Anterior cingulate cortex (tissue), 58 donors: ENCODE measurements at regions not wholly inside any gene's neighbourhood (a gene's known extent, or its start where the extent isn't known, plus 50 kb on each side); places are given as distances from the start of the nearest gene placed in this dataset.
"Not testable (repeated sequence)": the region's sequence is repeated elsewhere in the genome, so short reads cannot be mapped to it uniquely, and the experiment has no call there.

ENCODE experiments used
- DNase-seq, 58 donors: peaks; one replicate each; lab custom pipeline; 2025; lab: John Stamatoyannopoulos, UW

DNA sequence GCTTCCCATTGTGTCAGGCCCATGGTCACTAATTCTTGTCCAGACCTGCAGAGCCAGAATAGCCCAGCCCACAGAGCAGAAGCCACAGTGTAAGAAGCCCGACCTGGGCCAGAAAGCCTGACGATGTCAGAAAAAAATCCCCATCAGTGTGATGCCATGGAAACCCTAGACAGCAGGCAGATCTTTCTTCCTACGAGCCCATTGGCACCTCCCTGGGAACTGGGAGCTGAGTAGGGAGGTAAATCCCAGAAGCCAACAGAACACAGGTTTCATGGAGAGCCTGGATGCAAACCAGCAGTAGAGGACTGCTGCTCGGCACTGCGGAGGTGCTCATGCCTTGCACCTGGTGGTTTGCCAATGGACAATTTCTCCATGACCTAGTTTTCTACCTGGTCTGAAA, 82.2 kb upstream of the SLC22A16 start:
- peak in 15 of 58 donors; percentile 17 to 68 (median 30) for DNase-seq

DNA sequence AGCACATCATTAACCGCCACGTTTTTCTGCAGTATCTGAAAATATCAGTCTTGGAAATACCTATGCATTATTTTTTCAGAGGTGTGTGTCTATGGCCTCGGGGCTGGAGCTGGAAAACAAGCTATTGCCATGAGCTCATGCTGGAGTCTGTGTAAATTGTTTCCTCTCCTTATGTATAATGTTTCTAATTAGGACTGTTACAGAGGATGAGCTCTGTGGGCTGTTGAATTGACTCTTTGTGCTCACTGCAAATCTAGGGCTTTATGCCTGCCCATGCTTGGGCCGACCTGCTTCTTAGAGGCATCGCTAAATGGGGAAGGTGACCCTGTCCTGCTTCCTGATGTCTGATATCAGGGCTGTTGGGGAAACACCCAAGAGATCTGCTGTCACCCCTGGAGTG, 80.8 kb upstream of the SLC22A16 start:
- peak in 7 of 58 donors; percentile 12 to 57 (median 30) for DNase-seq

DNA sequence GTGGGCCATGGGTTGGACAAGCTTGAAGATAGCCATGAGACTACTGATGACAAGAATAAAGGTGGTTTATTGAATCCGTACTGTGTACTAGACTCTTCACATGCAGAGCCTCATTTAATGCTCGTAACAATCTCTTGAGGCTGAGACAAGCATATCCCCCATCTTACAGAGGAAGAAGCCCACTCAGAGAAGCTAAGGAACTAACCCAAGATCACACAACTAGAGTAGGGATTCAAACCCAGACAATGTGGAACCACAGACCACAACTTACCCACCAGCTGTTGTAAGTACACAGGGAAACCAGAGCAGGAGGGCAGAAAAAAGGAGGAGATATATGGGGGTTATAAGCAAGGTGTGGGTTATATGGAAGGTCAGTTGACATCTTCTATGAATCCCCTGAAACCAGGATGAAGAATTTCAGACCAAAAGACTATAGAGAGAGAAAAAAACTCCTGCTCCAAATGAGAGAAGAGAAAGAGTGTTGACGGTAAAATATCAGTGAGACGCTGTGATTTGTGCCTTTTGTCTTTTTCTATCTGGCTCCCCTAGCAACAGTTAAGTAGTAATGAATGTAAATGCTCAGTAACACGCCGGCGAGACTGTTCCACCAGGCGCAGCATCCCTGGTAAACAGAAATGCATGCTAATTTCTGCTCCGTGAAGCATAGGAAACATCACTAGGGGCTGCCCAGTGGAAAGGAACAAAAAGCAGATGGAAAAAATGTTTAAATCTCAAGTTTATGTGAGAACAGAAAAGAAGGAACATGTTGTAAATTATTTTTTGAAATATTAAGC, 80.1 kb upstream of the SLC22A16 start:
- DNase-seq = peak in 11 of 58 donors; percentile 14 to 39 (median 25)

DNA sequence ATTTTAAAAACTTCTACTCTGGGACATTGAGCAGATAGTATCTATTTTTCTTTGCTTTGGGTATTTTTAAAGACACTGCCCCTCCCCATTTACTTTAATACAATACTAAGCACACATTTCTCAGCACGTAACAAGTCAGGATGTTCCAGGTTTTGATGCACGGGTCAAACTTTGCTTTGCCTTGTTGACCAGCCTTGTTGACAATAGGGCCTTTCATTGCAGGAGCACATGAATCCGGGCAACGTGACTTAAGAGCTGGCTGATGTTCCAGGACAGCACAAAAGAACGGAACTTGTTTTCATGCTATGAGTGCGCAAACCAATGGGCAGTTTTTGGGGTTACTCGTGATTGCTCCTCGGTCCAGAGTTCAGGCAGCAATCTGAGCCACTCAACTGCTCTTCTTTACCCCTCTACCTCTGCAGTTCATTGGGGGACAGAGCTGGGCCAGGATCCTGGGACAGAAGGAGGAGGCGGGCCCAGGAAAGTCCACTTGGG, 78.6 kb upstream of the SLC22A16 start:
- peak in 53 of 58 donors; percentile 12 to 92 (median 70) for DNase-seq

DNA sequence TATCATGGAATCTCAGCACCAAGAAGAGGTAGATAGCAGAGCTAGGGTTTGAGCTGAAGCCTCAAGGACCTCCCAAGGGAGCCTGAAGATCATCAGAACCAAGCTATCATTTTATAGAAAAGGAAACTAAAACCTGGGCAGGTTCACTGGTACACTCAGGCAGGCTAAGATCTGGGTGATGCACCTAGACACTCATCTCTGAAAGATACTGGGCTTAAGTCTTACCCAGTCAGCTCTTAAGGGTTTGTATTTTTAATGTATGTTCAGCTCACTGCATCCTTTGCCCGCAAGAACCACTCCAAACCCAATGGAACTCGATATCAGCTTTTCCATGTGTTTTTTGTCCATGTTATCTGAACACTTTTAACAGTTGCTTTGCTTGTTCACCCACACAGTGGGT, 78.0 kb upstream of the SLC22A16 start:
- DNase-seq = no peak

DNA sequence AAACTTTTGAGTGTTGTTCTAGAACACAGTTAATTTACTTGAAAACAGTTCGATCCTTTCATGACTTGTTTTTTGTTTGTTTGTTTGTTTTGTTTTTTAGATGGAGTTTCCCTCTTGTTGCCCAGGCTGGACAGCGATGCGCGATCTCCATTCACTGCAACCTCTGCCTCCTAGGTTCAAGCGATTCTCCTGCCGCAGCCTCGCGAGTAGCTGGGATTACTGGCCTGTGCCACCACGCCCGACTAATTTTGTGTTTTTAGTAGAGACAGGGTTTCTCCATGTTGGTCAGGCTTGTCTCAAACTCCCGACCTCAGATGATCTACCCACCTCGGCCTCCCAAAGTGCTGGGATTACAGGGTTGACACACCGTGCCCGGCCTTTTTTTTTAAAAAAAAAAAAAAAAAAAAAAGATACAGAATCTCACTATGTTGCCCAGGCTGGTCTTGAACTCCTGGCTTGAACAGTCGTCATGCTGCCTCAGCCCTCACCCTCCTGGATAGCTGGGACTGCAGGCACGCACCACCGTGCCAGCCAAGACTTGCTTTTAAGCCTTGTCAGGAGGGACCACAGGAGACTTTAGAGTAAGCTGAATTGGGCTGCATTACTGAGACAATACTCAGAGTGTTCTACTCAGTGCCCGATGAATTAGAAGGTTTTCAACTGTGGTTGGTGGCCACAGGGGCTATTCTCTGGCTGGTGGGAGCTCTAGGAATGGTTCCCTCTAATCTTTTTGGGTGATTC, 76.7 kb upstream of the SLC22A16 start:
- no peak for DNase-seq

DNA sequence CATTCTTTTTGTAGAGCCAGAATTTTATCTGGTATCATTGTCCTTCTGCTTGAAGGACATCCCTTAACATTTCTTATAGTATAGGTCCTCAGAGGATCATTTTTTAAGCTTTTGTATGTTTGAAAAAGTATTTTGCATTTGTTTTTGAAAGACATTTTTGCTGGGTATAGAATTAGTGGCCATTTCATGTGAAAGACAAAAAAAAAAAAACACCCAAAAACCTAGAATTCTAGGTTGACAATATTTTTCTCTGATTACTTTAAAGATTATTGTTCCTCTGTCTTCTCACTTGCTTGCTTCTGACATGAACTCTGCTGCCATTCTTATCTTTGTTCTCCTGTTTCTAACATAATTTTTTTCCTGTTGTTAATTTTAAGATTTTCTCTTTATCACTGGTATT, 75.7 kb upstream of the SLC22A16 start:
- no peak for DNase-seq

DNA sequence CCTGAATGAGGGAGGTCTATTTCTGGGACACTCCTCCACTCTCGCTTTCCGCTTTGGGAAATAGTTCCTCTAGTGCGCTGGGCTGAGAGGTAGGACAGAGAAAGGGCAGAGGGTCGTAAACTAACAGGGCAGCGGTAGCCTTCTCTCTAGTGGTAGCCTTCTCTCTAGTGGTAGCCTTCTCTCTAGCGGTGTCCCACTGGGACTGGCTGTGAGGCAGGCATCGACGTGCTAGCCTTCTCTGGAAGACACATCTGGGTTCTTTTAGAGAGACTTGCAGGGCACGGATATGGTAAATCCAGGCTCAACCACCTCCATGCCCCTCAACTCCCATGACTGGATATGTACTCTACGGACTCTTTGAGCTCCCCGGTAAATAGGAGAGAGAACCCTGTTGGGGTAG, 74.7 kb upstream of the SLC22A16 start:
- DNase-seq = no peak

DNA sequence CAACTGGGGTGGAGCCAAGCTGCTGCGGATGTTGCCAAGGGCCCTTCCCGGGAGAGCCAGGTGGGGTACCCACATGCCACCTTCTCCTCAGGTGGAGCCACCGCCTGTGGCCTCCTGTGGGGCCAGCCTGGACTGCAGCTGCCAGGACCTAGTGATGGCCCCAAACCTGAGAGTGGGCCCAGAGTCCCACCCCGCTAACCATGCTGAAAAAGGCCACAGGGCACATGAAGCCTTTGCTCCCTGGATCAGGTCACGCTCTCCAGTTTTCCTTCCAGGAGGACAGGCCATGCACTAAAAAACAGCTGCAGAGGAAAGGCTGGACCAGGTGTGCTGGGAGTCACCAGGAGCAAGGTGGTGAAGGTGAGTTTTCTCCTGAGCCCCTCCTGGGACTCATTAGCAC, 73.9 kb upstream of the SLC22A16 start:
- DNase-seq = no peak

DNA sequence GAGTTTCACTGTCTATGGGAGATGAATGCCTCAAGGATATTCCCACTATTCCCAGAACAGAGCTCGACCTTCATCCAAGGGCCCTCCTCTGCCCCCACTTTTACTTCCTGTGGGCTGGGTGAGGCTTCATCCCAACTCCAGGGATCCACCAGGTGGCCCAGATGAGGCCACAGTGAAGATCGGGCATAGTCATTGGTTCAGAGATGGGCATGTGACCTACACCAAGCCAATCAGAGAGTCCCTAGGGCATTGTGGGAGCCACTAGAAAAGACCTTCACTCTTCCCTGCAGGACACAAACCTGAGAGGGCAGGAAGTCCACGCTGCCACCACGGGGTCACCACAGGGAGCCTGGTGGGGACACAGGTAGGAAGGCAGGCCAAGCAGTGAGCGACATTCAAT, 72.9 kb upstream of the SLC22A16 start:
- no peak for DNase-seq

DNA sequence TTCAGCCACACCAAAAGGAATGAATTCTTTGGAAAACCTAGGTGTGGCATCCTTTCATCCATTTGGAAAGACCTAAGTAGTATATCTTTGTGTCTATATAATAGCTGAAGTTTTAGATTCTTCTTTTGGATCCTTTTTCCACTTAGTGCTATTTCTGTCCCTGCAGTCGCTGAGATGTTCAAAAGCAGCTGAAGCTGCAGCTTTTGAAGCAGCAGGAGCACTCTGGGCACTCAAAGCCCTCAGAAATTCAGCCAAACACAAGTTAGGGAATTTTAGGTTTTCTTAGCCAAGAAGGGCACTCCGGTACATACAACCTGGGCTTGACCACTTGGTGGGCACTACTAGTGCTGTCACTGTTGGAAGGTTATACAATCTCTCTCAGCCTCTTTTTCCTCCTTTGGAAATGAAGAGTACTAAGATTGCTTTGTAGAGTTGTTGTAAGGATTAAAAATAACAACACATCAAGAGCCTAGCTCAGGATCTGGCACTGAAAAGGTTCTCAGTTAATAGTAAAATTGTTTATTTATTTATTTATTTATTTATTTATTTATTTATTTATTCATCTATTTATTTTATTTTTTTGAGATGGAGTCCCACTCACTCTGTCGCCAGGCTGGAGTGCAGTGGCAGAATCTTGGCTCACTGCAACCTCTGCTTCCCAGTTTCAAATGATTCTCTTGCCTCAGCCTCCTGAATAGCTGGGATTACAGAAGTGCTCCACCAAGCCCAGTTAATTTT, 71.9 kb upstream of the SLC22A16 start:
- DNase-seq = peak in 9 of 58 donors; percentile 7 to 55 (median 27)

DNA sequence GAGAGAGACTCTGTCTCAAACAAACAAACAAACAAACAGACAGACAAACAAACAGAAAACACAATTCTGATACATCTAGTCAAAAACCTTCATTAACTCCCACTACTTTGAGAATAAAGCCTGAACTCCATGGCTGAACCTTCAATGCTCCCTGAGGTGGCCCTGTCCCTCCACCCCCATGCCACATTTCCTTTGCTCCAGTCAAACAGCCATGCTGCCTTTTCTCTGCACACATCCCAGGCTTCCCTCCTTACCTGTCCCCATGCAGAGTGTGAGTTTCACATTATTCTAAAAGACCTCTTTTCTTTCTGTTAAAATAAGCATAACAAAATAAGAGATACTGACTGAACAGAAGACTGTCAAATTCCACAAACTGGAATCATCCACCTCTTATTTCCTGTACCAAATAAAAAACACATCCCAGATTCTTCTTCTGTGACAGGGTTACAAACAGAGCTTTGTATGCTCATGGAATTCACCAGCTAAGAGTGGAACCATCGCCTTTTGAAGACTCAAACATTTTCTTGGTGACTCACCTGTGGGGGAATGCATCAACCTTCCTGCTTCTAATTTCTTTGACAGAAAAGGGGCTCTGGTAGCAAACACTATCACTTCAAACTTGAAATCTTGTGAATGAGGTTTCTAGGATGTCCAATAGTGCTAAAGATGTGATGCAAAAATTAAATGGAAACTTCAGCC, 71.0 kb upstream of the SLC22A16 start:
- DNase-seq = no peak

DNA sequence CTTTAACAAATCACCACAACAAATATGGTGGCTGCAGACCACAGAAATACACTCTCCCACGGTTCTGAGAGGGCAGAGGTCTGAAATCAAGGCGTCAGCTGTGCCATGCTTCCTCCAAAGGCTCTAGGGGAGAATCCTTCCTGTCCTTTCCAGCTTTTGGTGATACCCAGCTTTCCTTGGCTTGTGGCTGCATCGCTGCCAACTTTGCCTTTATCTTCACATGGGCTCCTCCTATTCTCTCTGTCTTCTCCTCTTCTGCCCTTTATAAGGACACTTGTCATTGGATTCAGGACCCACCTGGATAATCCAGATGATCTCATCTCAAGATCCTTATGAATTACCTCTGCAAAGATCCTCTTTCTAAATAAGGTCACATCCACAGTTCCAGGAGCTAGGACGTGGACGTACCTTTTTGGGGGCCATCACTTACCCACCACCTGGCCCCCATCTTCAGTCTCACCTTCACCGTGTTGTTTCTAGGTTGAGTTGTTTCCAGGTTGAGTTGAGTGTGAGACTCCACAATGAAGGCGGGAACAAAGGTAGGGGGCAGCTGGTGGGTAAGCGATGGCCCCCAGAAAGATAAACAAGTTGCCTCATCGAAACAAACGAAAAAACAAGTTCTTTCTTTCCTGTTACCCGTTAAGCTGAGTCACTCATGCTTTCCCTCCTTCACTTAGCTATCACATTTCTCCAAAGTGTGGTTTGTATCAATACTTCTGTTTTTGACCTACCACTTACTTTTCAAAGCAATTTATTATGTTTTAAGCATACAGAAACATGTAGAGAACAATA, 68.9 kb upstream of the SLC22A16 start:
- DNase-seq = no peak

DNA sequence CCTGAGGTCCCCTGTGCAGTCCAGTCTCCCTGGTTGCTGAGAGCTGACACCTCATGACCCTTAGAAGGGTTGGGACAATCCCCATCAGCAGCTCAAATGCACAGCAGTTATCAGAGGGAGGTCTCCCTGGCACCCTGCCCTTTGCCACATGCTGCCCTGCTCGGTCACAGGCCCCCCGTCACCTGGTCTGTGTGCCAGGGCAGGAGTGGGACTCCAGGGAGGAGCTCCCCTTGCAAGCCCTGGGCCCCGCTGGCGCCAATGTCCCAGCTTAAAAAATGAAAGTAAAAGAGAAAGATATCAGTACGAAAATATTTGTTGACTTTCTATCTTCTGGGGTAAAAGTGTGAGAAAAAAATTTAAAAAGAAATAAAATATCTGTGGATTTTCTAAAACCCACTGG, 68.1 kb upstream of the SLC22A16 start:
- no peak for DNase-seq

DNA sequence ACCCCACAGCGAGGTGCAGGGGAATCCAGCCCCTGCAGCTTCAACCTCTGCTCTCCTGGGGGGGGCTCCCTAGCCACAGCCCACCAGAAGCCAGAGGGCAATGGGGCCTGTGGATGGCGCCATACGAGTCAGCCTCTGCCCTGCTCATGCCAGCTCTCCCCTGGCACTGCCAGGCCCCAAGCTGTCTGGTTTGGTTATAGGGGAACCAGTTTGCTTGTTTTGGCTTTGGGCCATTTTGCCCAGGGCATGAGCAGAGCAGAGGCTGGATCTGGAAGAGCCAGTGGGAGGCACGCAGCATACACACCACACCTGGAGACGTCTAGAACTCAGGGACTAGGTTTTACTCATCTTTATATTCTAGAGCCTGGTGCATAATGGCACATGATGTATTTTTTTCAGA, 66.7 kb upstream of the SLC22A16 start:
- peak in 29 of 58 donors; percentile 15 to 64 (median 45) for DNase-seq

DNA sequence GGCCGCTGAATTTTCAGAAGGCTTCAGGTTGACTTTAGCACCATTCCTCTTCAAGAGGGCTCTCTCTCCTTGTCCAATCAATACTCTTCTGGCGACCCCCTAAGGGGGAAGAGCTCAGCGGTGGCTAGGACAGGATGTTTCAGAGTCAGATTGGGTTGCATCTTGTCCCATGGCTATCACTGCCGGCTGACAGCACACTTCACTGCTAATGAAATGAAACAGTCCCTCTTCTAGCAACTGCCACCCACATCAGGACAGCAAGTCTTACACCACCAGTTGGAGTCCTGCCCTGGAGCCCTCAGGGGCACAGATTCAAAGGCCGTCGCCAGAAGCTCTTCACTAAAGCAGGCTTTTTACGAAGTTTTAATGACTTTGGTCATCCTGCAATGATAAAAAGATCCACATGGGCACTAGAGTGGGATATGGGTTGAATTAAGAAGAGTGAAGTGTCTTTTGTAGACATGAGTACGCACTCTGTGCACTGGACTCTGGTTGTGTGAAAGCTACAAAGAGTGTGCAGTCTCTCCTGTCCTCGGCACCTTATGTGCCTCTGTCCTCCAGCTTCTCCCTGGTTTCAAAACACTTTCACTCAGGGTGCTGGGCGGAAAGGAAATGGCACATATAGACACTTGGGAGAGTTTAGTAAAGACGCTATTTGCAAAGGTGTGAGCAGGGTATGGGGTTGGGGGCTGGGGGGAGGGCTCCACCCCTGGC, 66.1 kb upstream of the SLC22A16 start:
- peak in 38 of 58 donors; percentile 18 to 75 (median 50) for DNase-seq

DNA sequence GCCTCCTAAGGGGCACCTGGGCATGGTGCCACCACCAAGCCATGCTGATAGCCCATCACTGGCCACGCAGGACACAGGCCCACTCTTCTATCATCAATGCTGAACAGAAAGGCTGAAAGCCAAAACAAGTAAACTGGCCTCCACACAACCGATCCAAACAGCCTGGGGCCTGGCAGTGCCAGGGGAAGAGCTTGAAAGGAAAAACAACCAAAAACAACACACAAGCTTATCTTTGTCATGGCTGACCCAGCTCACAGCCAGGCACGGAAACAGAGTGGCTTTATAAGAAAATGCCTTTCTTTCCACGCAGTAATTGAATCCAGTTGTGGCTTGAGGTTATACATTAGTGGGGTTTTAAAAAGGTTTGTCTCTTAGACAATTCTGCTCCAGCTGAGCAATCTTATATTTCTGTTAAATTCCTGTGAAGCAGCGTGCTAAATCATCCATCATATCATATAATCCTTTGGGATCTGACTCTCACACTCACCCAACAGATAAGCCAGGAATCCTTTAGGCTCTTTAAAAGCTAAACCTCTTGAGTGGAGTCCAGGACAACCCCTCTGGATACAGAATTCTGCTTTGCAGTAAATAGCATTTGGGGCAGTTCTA, 65.4 kb upstream of the SLC22A16 start:
- peak in 52 of 58 donors; percentile 20 to 94 (median 73) for DNase-seq

DNA sequence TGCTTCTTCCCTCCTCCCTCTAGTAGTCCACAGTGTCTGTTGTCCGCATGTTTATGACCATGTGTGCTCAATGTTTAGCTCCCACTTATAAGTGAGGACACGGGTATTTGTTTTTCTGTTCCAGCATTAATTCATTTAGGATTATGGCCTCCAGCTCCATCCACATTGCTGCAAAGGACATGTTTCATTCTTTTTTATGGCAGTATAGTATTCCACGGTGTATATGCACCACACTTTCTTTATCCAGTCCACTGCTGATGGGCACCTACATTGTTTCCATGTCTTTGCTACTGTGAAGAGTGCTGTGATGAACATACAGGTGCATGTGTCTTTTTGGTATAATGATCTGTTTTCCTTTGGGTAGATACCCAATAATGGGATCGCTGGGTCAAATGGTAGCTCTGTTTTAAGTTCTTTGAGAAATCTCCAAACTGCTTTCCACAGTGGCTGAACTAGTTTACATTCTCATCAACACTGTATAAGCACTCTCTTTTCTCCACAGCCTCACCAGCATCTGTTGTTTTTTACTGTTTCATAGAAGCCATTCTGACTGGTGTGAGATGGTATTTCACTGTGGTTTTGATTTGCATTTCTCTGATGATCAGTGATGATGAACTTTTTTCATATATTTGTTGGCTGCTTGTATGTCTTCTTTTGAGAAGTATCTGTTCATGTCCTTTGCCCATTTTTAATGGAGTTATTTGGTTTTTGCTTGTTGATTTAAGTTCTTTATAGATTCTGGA, 63.0 kb upstream of the SLC22A16 start:
- DNase-seq = not testable (repeated sequence)
